G401 (cell line): ENCODE measurements at regions not wholly inside any gene's neighbourhood (a gene's known extent, or its start where the extent isn't known, plus 50 kb on each side); places are given as distances from the start of the nearest gene placed in this dataset.

Source experiments
- DNase-seq: peaks from one replicate; pipeline ENCODE4 v3.0.0-alpha.2; 2015; ENCODE audit warnings: low spot score
- in situ Hi-C: cut with HindIII; loops from 2 replicates; pipeline ENCODE4 v1.10.0; 2016; ENCODE audit warnings: low sequenced_read_pairs, mixed read lengths

GRCh38 chr2:8574196-8575037 lies 107.4 kb upstream of the ID2 start:
- in situ Hi-C loops = no loop called here
- no peak for DNase-seq

GRCh38 chr2:8575038-8575833 lies 106.6 kb upstream of the ID2 start:
- peak; percentile 16 for DNase-seq
- in situ Hi-C loops = no loop called here

GRCh38 chr2:8575834-8576423 lies 105.9 kb upstream of the ID2 start:
- DNase-seq = peak; percentile 32
- in situ Hi-C loops = no loop called here

- no peak for DNase-seq
These were observed 105.2 kb upstream of the ID2 start for GRCh38 chr2:8576525-8577167.

GRCh38 chr2:8577573-8577972 lies 104.3 kb upstream of the ID2 start:
- in situ Hi-C loops = no loop called here
- DNase-seq = no peak

More at GRCh38 chr2:8576525-8577167, 105.2 kb upstream of the ID2 start:
- in situ Hi-C loops = no loop called here

GRCh38 chr2:8578335-8579244 lies 103.3 kb upstream of the ID2 start:
- DNase-seq = no peak
- in situ Hi-C loops = no loop called here

- in situ Hi-C loops = no loop called here
- DNase-seq = peak; percentile 4
These were observed 102.3 kb upstream of the ID2 start for GRCh38 chr2:8579485-8580085.

GRCh38 chr2:8580316-8581233 lies 101.3 kb upstream of the ID2 start:
- DNase-seq = no peak
- in situ Hi-C loops = no loop called here

GRCh38 chr2:8581234-8581561 lies 100.7 kb upstream of the ID2 start:
- no peak for DNase-seq
- in situ Hi-C loops = no loop called here

- no peak for DNase-seq
- in situ Hi-C loops = no loop called here
These were observed 100.2 kb upstream of the ID2 start for GRCh38 chr2:8581601-8582041.

GRCh38 chr2:8582191-8582590 lies 99.7 kb upstream of the ID2 start:
- no peak for DNase-seq
- in situ Hi-C loops = no loop called here

GRCh38 chr2:8582651-8583399 lies 99.0 kb upstream of the ID2 start:
- in situ Hi-C loops = no loop called here
- no peak for DNase-seq

GRCh38 chr2:8583400-8584173 lies 98.3 kb upstream of the ID2 start:
- in situ Hi-C loops = no loop called here

GRCh38 chr2:8584174-8585066 lies 97.4 kb upstream of the ID2 start:
- in situ Hi-C loops = no loop called here
- no peak for DNase-seq

More at GRCh38 chr2:8583400-8584173, 98.3 kb upstream of the ID2 start:
- DNase-seq = peak; percentile 24

- DNase-seq = no peak
- in situ Hi-C loops = no loop called here
These were observed 95.3 kb upstream of the ID2 start for GRCh38 chr2:8586457-8587051.
